Stimulated activated CD4-positive, alpha-beta T cell treated with anti-CD3 and anti-CD28 coated beads, Interleukin-2, amount 100 ng/mL, for 48 hours (primary cell): ENCODE measurements at regions not wholly inside any gene's neighbourhood (a gene's known extent, or its start where the extent isn't known, plus 50 kb on each side); places are given as distances from the start of the nearest gene placed in this dataset.

ENCODE experiments used
- DNase-seq, 2 donors: peaks; one replicate each; pipeline ENCODE4 v3.0.0-alpha.2; 2020

DNA sequence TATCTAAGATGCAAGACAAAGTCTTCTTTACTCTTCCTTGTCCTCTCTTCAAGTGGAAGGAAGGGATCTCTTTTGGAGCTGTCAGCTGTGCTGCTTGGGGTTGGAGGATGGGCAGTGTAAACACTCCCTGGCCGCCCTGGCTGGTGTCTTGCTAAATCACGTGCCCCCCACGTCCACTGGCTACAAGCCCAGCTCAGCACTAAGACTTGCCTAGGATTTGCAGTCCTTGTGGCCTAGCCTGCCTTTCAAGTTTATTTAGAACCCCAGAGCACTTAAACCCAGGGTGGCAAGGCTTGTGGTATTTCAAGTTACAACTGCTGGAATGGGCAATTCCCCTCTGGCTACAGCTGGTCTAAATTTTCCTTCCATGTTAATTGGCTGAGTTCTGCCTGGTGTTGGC lies 272.4 kb upstream of the MYO3A start:
- DNase-seq, result no peak

DNA sequence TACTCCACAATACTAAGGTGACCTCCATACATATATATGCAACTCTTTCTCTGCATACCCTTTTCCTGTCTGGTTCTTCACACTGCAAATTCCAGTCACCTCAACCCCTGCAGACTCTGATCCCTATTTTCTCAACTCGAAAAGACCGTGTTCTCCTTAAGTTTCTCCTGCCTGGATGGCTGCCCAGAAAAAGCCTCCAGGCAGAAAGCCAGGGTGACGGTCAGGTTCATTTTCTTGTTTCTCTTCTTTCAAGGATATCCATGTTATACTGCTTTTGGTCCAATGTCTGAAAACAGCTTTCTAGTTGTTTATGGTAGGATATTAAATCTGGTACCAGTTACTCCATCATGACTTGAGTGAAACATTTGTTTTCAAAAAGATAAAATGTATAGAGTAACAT lies 267.8 kb upstream of the MYO3A start:
- no peak for DNase-seq

DNA sequence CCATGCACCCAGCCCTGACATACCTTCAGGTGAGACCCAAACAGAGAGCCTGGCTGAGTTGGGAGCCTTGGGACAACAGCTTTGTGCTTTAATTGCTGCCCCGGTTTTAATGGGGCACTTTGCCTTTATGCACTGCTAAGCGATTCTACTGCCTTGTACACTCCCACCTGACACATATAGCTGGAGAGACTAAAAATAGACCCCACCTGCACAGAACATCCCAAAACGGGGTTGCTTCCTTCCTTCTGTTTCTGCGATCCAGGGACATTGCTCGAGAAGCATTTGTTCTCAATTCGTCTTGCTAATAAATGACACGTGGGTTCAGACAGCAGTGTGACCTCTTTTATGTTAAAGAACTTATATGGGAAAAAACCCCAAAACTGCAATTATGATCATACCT lies 258.8 kb upstream of the MYO3A start:
- no peak for DNase-seq

DNA sequence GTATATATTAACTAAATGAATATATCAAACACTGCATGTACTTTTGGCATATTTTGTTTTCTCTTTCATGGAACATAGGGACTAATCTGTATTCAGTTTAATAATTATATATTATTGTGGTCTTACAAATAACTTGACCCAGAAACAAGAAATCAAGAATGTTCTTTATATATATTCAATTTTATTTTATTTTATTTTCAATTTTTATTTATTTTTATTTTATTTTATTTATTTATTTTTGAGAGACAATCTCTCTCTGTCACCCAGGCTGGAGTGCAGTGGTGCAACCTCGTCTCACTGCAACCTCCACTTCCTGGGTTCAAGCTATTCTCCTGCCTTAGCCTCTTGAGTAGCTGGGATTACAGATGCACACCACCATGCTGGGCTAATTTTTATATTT lies 258.4 kb upstream of the MYO3A start:
- no peak for DNase-seq

DNA sequence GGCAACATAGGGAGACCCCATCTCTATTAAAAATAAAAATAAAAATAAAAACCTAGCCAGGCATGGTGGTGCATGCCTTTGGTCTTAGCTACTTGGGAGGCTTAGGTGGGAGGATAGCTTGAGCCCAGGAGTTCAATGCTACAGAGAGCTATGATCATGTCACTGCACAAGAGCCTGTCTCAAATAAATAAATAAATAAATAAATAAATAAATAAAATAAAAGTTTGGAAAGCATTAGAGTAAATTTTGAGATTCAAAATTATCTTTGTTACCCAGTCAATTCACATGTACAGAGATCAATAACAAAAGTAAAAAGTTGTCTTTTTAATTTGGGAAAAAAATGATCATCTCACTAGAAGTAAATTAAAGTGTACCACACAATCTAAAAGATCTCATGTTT lies 255.8 kb upstream of the MYO3A start:
- DNase-seq, result no peak

DNA sequence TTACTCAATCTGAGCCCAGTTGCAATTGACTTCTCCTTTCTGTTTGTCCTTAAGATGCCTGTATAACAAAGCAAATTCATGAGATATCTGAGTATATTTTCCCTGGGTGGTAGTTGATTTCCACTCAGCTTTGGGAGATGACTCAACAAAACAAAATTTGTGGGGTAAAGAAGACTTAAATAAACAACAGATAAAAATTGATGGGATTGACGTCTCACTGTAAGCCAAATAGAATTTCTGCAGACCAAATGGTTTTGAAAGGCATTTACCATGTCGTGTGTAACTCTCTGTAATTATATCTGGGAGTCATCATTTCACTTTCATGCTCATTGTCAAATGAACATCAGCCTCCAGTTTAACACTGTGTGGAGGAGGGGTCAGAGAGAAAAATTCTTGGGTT lies 255.4 kb upstream of the MYO3A start:
- DNase-seq, result no peak

DNA sequence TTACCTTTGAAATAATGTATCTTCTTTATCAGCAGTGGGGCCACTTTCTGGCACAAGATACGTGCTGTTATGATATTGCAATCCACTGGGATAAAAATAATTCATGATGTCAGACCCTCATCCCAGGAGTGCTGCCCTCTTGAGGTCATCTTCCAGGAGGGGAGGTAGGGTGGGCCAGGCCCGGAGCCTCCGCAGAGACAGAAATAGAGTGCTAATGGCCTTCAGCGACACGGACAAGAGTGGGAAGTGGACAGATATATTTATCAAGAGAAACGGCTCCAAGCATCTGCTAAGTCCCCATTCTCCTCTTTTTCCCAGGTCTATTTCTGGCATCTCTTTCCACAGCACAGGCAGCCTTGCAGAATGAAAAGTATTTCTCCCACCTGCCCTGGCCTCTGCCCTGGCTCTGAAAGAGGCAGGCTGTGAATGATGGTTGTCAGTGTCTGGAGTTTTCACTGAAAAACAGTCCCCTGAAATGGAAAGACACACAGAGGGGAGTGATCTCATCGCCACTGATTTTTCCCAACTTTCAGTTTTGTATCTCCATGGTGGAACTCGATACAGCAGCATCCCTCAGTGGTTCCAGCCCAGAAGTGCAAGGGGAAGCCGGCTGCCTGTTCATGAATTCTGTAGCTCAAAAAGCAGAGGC lies 251.7 kb upstream of the MYO3A start:
- DNase-seq, result no peak

DNA sequence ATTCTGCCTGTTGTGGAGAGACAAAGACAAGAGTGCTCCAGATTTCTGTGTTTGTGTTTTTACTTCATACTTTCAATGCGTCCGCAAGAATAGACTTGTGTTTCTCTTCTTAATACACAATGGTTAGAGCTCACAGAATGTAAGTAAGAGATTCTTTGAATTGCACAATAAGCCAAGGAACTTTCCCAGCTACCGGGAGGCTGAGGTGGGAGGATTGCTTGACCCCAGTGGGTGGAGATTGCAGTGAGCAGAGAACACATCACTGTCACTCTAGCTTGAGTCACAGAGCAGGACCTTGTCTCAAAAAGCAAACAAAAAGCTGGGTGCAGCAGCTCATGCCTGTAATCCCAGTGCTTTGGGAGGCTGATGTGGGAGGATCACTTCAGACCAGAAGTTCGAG lies 250.7 kb upstream of the MYO3A start:
- no peak for DNase-seq

DNA sequence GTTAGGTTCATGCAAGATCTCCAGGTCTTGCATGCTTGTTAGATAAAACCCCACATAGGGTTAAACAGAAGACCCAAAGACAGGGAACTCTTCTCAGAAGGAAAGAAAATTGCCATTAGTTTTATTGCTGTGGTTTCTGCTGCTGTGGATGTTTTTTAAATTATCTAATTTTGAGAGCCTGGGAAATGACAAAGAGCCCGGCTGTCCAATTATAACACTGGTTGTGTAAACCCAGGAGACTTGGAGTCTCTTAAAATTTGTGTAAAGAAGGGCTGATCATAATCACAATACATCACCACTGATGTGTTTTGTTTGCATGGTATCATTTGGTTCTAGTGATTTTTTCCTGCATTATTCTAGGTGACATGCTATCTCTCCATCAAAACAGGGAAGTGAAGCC lies 246.5 kb upstream of the MYO3A start:
- DNase-seq, result no peak

DNA sequence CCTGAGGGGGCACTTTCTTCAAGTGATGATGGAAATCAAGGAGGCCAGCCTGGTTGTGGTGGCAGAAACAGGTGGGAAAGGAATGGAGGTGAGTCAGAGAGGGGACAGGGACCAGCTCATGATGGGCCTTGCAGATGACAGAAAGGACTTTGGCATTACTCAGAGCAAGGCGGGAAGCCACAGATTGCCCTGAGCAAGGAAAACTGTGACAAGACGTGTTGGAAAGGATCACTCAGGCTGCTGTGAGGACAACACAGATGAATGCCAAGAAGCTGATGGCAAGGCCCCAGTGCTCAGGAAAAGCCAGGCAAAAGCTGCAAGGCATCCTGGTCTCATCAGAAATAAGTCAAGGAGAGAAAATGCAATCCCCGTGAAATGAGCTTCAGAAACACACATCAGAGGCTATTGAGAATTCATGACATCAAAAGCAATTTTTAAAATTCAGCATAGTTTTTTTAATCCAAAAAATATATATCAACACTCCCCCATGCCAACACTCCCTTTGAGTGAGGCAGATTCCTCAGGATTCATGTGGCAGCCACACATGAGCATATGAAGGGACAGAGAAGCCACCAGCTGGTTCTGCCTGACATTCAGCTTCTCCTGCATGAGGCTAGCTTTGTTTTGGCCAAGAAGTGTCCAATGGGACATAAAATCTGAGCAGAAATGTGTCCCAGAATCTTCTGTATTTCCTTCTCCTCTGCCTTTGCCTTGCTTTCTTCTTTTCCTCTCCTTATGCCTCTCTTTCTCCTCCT lies 244.5 kb upstream of the MYO3A start:
- DNase-seq, result no peak

DNA sequence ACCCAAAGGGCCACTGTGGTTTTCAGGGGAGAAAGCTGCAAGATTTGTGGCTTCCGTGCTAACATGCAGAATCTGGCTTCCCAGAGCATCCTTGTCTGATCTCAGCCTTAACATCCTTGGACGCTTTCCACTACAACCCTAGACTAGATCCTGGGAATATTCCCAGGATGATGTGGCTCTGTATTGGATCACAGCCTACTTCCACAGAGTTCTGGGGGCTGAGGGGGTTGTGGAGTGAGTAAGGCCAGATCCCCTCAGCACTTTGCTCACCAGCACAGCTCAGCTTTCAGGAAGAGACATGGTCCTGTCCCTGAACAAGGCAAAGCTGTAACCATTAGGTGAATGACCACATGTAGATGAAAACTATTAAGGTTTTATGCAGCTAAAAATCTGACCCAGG lies 241.3 kb upstream of the MYO3A start:
- no peak for DNase-seq

DNA sequence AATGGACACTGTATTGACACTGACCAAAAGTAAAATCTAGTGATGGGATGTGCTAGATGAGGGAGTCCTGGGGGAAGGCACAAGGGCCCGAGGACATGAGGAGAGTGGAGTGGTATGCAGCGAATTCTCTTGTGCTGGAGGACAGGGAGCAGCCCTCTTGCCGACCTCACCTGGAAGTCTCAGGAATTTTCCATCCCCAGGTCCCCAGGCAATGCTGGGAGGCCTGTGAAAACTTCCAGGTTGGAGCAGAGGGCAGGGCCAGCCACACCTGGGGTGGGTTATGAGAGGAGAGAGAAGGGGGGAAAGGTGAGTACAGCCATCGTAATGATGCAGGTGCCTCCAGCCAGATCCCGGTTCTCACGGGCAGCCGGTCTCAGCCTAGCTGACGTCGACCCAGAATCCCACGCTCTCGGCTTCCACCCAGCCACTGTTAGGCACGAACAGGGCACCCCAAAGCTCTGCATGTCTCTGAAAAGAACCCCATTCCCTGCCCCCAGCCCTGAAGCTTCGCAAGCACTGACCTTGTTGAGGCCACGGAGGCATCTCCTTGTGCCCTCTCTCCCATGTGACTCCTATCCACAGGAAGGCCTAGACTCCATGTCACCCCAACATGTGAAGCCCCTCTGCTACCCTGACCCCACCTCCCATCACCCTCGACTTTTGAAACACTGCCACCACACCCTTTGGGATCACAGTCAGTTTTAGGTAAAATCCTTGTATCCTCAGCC lies 239.7 kb upstream of the MYO3A start:
- DNase-seq, result no peak

DNA sequence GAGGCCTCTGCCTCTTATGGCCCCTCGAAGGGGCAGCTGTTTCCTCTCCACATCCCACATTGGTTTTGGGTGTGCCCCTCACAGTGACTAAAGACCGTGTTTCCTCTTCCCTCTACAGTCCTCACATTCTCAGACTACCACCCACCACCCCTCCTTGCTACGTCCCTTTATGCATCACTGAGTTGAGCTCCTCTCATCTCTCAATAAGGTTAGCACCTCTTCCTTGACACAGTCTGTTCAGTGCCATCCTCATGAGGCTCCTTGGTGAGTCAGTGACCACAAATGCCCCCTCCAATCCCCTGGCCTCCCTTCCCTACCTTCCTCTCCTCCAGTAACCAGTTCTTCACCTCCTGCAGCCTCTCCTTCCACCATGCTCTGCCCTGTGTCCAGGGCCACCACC lies 239.1 kb upstream of the MYO3A start:
- no peak for DNase-seq

DNA sequence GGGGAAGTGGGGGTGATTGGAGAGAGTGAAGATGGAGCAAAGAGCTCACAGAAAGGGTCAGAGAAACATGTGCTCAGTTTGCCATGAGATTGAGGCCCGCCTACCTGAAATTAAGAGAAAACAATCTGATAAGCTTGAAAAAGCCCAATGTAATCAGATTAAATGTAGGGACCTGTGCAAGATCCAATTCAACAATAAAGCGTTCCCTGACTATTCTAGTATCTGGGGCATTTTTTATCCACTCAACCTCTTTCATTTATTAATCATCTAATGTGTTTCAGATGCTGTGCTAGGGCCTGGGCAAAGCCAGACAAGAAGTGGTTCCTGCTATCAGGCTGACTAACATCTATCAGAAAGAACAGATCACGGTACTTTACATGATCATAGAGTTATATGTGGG lies 238.4 kb upstream of the MYO3A start:
- no peak for DNase-seq

DNA sequence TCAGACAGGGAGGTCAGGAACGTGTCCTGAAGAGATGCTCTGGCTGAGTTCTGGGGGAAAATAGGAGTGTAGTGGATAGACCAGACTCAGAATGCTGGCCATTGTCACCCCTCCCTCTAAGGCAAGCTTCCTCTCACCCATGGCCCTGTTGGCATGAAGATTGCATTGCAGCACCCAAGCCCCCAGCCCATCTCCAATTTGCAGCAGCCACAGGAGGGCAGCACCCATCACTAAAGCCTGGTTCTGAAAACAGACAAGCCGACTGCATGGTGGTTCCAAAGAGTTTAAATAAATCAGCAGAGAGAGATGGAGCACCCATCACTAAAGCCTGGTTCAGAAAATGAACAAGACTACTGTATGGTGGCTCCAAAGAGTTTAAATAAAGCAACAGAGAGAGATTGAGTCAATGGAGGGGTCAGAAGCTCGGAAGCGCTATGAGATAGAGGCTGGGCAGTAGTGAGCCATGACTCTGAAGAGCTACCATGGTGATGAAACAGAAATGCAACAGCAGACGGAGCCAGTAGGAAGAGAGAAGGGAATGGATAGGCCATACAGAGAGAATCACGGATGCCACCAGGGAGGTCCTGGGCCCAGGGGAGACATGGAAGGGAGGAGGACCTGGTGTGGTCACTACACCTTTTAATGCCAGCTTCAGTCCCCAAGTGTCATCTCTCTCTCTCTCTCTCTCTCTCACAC lies 237.9 kb upstream of the MYO3A start:
- DNase-seq, result no peak

DNA sequence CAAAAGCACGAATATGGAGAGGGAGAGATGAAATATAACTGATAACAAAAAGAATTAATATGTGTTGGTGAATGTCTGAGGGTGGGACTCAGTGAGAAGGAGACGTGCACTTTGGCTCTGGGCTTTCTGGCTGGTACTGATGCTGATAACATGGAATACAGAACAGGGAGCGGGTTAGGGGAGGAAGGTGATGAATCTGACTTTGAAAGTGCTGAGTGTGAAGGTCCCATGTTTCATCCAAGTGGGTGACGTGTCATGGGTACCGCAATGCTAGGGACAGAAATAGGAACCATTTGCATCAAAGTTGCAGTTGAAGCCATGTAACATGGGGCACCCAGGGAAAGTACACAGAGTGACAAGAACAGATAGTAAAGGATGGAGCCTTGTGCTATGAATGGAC lies 236.6 kb upstream of the MYO3A start:
- DNase-seq, result no peak

DNA sequence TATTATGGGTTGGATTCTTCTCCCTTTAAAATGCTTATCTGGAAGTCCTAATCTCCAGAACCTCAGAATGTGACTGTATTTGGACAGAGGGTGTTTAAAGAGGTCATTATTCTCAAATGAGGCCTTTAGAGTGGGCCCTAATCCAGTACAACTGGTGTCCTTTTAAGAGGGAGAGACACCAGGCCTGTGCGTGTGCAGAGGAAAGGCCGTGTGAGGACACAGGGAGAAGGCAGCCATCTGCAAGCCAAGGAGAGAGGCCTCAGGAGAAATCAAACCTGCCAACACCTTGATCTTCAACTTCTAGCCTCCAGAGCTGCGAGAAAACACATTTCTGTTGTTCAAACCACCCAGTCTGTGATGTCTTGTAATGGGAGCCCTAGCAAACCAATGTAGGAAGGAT lies 235.4 kb upstream of the MYO3A start:
- no peak for DNase-seq

DNA sequence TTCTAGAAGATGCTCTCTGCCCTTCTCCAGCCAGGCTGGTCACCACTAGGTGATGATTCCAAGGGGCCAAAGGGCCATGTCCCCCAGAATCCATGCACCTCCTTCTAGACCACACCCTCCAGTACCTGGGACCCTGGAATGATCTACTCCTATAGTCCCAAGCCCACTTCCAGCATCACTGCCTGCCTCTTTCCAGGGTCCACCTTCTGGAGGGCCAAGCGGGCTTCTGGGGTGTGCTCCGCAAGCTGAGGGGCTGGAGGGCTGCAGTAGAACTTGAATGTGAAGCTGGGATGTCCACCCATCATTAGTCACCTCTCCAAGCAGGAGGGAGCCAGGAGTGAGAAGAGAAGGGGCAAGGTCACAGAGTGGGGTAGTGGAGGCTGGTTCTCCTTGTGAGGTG lies 234.4 kb upstream of the MYO3A start:
- DNase-seq, result no peak

DNA sequence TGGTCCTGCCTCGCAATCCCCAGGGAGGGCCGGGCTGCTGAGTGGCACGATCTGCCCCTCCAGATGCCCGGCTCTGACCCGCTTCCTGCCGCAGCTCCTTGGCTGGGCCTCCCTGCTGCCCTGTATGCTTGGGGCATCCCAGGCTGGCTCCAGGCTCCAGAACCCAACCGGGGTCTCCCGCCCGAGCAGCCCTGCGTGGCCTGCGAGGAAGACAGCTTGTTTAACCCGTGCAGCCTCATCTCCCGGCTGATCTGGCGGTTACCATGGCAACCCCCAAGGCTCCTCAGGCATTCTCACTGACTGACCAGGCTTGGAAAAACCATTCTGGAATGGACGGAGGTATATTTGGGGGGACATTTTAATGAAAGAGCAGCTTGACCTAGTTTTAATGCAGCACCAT lies 232.4 kb upstream of the MYO3A start:
- DNase-seq, result no peak

DNA sequence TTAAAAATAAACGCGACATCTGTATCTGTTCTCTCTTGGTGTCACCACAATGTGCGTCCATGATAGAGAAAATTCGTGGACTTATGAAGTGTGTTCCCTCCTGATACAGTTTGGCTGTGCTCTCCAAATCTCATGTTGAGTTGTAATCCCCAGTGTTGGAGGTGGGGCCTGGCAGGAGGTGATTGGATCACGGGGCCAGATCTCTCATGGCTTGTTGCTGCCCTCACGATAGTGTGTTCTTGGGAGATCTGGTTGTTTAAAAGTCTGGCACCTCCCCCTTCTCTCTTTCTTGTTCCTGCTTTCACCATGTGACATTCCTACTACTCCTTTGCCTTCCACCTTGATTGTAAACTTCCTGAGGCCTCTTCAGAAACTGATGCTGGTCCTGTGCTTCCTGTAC lies 229.4 kb upstream of the MYO3A start:
- no peak for DNase-seq

DNA sequence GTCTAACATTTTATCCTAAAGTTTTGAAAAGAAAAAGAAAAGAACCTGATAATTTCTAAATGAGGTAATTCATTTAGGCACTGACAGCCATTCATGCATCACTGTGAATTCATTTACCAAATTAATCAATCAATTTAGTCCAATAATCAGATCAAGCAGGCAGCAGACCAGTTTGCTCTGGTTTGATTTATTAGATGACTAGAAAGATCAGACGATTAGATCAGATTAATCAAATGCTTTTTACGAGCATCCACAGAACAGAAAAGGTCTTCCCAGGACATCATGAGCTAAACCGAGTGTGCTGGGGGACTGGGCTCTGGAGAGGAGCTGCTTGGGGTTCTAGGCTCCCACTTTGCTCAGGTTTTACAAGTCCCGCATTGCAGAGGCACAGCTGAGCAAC lies 226.5 kb upstream of the MYO3A start:
- DNase-seq, result no peak

DNA sequence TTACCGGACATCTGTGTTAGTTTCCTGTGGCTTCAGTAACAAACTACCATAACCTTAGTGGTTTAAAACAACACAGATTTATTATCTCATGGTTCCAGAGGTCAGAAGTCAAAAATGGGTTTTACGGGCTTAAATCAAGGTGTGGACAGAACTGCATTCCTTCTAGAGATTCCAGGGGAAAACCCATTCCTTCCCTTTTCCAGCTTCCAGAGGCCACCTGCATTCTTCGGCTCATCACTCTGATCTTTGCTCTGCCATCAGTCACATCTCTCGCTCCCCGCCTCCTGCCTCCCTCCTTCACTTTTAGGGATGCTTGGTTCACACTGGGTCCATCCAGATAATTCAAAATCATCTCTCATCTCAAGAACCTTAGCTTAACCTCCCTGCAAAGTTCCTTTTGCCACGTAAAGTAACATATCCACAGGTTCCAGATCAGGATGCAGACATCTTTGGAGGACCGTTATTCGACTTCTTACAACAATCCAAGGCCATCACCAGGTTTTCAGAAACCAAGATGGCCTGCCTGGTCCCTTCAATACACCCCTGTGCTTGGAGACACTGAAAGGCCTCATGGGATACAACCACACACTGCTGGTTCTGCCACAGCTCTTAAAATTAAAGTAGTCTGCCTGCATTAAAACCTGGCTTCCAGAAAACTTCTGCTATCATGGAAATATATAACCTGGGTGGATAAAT lies 225.9 kb upstream of the MYO3A start:
- no peak for DNase-seq

DNA sequence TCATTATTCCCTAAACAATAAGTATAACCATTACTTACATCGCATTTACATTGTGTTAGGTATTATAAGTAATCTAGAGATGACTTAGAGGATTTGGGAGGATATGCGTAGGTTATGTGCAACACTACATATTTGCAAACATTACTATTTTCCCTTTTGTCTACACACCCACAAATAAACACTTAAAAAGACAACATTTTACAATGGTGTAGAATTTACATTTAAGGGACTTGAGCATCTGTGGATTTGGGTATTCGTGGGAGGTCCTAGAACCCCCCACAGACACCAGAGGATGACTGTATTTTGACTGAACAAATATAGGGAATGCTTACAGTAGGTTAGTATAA lies 220.2 kb upstream of the MYO3A start:
- no peak for DNase-seq
